GM11168 (cell line): ENCODE measurements at regions not wholly inside any gene's neighbourhood (a gene's known extent, or its start where the extent isn't known, plus 50 kb on each side); places are given as distances from the start of the nearest gene placed in this dataset.
"Not testable (repeated sequence)": the region's sequence is repeated elsewhere in the genome, so short reads cannot be mapped to it uniquely, and the experiment has no call there.

ENCODE experiments used
- in situ Hi-C: fragments of 300-500 bp; cut with MboI; formaldehyde crosslinking; loops from one replicate; pipeline ENCODE4 v1.12.0; 2022; ENCODE audit warnings: low sequenced_read_pairs; ENCODE audit not compliant: unreplicated experiment

DNA sequence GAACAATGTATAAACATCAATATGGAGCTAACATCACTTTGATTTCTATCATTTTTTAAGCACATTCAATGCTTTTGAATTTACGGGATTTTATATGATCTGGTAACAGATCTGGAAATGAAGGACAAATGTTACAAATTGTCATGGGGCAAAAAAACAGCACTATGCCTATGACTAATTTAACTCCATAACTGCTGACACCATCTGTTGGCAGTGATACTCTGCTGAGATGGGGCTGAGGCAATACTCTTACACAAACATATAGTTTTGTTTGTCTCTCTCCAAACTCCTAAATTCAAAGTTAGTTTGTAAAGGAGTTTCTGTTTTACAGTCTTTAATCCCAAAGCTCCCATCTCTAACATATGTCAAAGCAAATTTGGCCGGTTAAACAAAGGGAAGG is 132.5 kb upstream of the FER start:
- in situ Hi-C loops = no loop called here

GRCh38 chr5:108607421-108607820 is 140.3 kb upstream of the FER start:
- in situ Hi-C loops = no loop called here

- in situ Hi-C loops = no loop called here
These were observed 141.5 kb upstream of the FER start for GRCh38 chr5:108606185-108606584.

DNA sequence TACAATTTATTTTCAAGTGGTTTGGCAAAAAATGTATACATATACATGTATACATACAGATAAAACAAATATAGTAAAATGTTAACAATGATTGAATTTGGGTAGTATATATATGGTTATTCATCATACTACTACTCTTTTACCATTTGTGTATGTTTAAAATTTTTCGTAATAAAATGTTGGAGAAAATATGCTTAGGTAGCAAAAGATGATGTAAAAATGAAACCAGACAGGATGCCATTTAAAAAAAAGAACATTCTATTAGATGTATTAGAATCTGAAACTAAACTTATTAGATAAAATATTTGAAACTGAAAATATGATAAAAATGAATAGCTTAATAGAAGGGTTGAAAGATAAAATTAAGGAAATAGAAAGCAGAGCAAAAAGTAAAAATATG is 144.9 kb upstream of the FER start:
- in situ Hi-C loops = no loop called here

- in situ Hi-C loops = no loop called here
These were observed 156.9 kb upstream of the FER start for GRCh38 chr5:108590799-108591198.

- in situ Hi-C loops = no loop called here
These were observed 159.4 kb upstream of the FER start for GRCh38 chr5:108588323-108588722.

- in situ Hi-C loops = no loop called here
These were observed 159.9 kb upstream of the FER start for GRCh38 chr5:108587821-108588220.

DNA sequence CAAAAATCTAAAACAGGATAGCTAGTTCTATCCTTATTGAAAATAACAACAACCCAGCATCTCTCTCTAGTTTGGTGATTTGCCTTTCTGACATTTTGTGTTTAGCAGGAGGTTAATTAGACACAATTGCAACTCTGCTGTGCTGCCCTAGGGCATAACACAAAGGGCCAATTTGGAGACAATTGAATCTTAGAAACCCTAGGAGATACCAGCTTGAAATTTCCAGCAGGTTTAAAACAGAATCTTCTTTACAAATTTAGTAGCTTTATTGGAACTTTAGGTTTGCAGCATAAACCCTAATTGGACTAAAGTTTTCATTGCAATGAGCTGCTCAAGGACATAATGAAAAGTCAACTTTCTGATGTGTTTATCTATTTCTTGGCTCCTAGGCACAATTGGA is 166.7 kb upstream of the FER start:
- in situ Hi-C loops = no loop called here

GRCh38 chr5:108579236-108579635 is 168.5 kb upstream of the FER start:
- in situ Hi-C loops = no loop called here

DNA sequence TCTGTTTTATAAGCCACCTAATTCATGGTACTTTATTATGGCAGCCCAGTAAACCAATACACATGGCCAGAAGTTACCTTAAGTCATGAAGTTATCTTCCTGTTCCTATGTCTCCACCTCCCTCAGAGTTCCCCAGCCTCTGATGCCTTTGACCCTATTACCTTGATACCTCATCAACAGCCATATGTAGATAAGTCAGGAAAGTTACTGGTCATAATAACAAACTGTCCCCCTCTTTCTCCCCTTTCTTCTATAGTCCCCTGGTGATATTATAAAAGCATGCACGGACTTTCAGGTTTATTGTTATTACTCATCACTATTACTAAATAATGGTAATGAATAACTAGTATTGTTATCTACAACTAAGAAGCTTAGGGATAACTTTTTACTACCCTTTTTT is 168.9 kb upstream of the FER start:
- in situ Hi-C loops = no loop called here

- in situ Hi-C loops = no loop called here
These were observed 180.3 kb upstream of the FER start for GRCh38 chr5:108567429-108567828.

DNA sequence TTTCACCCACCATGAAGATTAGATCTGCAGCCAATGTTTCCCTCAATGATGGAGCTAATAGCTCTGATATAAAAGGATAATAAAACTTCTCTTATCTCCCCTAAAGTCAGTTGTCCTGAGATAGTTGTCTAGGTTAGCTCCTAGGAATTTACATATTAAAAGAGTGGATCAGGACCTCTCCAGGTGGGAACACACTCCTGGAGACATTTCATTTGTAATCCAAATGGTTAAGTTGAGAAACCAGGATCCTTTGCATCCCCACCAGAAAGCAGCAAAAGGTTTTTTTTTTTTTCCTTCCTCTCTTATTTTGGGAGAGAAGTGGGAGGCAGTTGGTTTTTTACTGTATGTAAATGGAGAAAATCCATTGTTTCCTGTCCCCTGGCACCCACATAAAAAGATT is 182.5 kb upstream of the FBXL17 start:
- in situ Hi-C loops = no loop called here

DNA sequence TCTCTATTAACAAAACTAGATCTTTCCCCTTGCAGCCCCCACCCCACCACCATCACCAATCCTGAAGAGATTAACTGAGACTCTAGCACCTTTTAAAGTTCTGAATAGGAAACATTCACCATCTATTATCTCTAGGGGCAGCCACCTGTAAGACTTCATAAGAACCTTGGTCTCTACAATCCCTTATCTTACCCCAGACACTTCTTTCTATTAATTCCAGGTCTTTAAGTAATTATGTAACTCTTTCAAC is 180.2 kb upstream of the FBXL17 start:
- in situ Hi-C loops = no loop called here

GRCh38 chr5:108561416-108562204 is 179.7 kb upstream of the FBXL17 start:
- in situ Hi-C loops = no loop called here

DNA sequence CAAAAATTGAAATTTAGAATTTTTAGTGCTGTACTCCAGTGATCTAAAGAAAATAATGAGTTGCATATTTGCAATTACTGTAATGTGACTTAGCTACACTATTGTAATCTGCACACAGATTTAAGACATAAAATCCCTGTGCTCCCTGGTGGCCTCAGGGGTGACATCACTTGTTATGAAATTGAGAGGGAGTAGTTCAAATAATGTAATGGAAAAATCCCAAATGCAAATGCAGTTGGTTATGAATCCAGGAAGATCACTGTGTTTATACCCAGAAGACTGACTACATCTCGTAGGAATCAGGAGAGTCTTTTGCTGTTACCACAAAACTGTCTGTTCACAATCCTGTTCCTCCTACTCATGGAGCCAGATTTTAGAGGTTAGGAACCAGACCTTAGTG is 178.7 kb upstream of the FBXL17 start:
- in situ Hi-C loops = no loop called here

GRCh38 chr5:108560166-108560565 is 178.3 kb upstream of the FBXL17 start:
- in situ Hi-C loops = no loop called here

GRCh38 chr5:108558840-108559239 is 176.9 kb upstream of the FBXL17 start:
- in situ Hi-C loops = not testable (repeated sequence)

DNA sequence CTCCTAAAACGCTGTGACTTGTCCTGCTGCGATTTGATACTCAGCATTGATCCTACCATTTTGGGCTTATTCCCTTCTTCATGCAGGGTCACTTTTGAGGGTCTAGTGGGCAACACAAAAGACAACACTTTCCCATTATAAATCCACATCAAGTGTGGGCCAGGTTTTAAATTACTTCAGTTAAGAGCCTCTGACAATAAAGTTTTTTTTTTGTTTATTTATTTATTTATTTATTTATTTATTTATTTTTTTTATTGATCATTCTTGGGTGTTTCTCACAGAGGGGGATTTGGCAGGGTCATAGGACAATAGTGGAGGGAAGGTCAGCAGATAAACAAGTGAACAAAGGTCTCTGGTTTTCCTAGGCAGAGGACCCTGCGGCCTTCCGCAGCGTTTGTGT is 176.2 kb upstream of the FBXL17 start:
- in situ Hi-C loops = not testable (repeated sequence)

- in situ Hi-C loops = no loop called here
These were observed 175.8 kb upstream of the FBXL17 start for GRCh38 chr5:108557686-108558085.

- in situ Hi-C loops = no loop called here
These were observed 174.7 kb upstream of the FBXL17 start for GRCh38 chr5:108556441-108557145.

DNA sequence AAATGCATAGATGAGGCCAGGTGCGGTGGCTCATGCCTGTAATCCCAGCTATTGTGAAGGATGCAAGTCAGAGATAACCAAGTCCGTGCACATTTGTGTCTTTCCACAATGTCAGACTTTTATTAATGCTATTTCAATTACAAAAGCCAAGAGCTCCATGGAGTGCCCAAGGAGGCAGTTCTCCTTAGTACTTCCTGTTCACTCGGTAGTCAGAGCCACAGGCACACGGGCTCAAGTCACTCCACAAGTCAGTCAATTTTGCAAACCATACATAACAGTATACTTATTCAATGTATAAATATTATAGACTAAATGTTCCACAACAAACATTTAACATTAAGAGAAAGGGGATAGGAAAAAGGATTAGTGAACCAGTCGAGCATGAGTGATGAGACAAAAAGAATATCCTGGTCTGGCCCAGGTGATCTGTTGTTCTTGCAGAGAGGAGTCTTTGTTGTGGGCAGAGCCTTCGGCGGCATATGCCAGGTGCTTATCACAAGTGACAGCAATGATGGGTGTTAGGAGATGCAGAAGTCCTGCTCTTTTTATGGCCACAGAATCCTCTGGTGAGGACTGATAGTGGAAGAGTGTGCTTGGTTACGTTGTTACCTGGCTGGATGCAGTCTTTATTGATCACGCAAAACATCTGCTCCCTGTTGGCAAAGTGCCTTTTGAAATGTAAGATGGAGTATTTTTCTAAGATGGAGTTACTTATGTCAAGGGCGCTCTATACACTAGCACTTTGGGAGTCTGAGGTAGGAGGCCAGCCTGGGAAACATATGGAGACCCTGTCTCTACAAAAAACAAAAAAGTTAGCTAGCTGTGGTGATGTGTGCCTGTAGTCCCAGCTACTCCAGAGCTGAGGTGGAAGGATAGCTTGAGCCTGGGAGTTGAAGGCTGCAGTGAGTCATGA is 167.0 kb upstream of the FBXL17 start:
- in situ Hi-C loops = no loop called here
